ENCODE measurements at regions not wholly inside any gene's neighbourhood (a gene's known extent, or its start where the extent isn't known, plus 50 kb on each side); places are given as distances from the start of the nearest gene placed in this dataset.

GRCh38 chr5:135234242-135234641 is 164.8 kb downstream of the MACROH2A1 start:
- no peak for DNase-seq

GRCh38 chr5:135233477-135233876 is 165.6 kb downstream of the MACROH2A1 start:
- DNase-seq: no peak

GRCh38 chr5:135232958-135233357 is 166.1 kb downstream of the MACROH2A1 start:
- DNase-seq: no peak

DNA sequence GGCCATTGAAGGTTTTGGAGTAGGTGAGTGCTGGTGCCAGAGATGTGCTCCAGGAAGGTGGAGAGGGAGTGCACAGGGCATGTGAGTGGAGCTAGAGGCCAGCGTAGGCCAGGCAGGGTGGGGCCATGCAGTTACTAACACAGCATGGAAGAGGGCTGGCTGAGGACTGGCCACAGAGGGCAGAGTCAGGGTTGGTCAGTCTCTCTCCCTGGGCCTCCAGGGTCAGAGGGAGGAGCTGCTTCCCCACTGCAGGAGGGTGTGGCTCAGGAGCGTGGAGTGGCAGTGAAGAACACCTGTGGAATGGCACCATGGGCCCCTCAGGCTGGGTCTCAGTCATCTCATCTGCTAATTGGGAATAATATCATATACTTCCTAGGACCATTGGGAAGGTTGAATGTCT is 167.7 kb downstream of the MACROH2A1 start:
- DNase-seq: no peak

DNA sequence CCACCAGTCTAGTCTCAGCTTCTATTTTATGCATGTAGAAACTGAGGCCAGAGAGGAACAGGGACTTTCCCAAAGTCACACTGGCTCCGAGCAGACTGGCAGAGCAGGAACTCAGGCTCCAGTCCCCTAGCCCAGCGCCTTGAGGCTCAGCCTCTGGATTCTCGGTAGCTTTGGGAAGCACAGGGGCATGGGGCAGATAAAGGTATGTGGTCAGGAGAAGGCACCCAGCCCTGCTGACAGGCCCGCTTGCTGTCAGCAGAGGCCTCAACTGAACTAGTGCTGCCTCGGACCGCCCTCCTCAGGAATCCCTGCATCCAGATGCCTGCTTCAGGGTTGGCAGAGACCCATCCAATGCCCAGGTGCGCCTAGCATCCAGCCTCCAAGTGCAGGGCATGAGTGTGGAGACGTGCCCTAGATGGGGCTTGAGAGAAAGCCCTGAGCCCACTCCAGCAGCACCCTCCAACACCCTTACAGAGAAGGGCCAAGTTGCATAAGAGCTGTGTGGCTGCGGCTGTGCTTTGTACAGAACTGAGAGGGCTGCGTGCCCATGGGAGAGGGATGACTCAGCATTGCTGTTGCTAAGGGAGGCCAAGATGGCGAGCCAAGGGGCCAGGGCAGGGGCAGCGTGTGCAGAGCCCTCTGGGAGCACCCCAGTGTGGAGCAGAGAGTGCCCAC is 168.6 kb downstream of the MACROH2A1 start:
- no peak for DNase-seq

DNA sequence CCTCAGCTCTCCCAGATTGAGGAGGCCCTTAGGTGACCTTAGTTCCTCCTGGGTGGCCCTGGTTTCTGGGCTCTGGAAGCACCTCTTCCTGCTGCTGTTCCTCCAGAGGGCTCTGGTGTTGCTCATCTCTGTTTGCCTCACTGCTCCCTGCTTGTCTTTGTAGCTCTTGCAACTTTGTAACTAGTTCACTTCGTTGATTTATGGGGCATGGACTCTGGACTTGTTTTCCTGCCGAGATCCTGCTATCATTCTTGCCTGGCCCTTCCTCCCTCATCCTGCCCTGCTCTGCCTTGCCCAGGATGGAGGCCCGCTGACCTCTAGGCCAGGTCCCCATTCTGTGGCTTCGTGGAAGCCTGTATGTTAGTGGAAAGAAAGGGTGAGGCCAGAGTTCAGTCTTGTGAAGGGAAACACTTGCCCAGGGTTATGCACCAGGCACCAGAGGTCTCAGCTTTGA is 169.3 kb downstream of the MACROH2A1 start:
- DNase-seq: no peak

GRCh38 chr5:135229122-135229521 is 169.9 kb downstream of the MACROH2A1 start:
- DNase-seq: no peak

- no peak for DNase-seq
Observed at GRCh38 chr5:135228222-135228621, 170.8 kb downstream of the MACROH2A1 start.

- DNase-seq: no peak
Observed at GRCh38 chr5:135227064-135228022, 171.7 kb downstream of the MACROH2A1 start.

DNA sequence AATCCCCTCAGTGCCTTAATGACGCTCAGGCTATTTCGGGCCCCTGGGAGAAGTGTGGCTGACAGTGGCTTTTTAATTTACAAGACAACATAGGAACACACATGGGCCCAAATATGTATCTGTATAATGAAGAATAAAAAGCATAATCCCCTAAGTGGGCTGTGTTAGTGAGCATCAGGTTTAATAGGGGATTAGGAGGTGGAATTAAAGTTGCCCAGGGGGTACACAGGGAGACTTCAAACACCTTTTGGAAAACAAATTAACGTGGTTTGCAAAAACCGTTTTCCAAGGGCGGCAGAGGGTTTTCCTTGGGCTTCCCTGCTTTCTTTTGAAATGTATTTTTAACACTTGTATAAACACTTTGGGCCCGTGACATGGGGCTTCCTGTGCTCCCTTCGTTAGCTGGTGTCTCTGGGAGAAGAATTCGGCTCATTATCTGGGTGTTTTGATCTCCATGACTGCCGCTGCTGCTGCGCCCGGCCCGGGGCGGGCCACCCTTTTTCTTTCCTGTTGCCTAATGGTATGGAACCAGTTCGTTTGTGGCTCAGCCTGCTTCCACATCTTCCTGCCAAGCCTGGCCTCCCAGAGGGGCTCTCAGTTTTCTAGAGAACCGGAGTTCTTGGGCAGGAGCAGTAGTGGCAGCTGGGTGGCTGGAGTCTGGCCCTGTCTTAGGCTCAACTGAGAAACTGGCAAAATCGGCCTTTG is 173.0 kb downstream of the MACROH2A1 start:
- no peak for DNase-seq

- DNase-seq: no peak
Observed at GRCh38 chr5:135223891-135224625, 175.0 kb downstream of the MACROH2A1 start.

DNA sequence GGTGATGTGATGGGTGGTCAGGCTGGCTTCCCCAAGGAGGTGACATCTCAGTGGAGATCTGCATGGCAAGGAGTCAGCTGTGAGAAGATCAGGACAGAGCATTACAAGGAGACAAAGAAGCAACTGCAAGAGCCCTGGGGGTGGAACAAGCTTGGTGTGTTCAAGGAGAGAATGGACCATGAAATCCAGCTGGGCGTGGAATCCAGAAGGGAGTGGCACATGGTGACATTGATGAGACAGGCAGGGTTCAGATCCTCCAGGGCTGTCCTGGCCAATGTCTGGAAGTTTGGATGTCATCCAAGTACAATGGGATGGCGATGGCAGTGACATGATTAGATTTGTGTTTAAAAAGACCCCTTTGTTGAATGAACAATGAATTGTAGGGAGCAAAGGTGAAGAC is 175.6 kb downstream of the MACROH2A1 start:
- no peak for DNase-seq

DNA sequence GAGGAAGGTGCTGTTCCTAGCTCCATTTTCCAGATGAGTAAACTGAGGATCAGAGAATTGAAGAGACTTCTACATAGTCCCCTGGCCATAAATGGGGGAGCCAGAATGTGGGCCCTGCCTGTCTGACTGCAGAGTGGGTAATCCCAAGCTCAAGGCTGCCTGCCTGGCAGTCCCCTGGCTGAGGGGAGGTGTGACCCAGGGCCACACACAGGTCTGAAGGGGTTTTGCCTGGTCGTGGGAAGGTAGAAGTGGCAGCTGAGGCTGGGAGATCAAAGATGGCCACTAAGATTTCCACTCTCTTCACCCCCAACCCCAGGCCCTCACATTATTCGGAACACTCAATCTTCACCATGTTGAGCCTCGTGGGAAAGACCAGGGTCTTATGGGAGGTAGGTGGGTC is 176.3 kb downstream of the MACROH2A1 start:
- no peak for DNase-seq

DNA sequence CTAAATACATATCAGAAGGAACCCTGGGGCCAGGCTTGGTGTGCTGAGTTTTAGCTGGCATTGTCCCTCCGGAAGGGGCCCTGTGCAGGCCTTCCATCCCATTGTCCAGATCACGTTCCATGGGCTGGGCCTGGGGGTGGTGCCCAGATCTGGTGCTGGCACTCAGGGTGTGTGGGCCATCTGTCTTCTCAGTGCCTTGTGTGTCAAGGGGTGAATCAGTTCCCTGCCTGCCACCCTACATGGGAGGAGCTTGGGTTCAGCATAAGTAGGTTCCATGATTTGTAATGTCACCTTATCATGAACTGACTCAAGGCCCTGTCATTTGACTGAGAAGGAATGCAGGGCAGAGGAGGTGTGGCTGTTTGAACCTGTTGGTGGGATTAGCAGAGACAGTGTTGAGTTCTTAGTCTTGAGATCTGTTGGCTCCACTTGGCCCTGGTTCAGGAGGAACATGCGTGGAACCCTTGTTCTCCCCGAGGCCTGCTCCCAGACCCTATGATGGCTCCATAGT is 176.8 kb downstream of the MACROH2A1 start:
- no peak for DNase-seq

DNA sequence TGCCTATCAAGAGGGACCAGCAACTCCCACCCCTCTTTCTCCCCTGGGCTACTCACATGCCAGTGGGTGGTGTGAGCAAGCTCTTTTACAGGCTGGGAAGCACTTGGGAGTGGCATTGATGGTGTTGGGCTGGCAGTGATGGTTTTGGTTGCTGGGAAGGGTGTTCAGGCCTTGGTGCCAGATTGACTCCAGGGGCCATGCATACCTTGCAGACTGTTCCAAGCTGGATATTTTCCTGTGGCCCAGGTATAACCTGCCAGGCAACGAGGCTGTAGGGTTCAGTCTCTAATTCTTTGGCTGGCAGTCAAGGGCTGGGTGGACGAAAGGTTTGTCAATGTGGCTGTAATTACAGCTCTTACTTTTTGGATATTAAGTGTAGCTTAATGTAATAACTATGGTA is 177.3 kb downstream of the MACROH2A1 start:
- DNase-seq: no peak

DNA sequence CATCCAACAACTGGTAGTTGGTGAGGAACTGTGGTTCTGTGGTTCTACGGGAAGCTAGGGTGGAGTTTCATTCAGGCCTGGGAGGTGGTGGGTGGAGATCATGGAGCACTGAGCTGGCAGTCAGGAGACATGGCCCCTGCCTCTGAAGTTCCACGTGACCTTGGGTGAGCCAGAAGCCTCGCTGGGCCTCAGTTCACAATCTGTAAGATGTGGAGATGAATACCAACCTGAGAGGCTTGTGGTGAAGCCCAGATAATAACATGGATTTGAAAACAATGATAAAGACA is 177.9 kb downstream of the MACROH2A1 start:
- DNase-seq: no peak

DNA sequence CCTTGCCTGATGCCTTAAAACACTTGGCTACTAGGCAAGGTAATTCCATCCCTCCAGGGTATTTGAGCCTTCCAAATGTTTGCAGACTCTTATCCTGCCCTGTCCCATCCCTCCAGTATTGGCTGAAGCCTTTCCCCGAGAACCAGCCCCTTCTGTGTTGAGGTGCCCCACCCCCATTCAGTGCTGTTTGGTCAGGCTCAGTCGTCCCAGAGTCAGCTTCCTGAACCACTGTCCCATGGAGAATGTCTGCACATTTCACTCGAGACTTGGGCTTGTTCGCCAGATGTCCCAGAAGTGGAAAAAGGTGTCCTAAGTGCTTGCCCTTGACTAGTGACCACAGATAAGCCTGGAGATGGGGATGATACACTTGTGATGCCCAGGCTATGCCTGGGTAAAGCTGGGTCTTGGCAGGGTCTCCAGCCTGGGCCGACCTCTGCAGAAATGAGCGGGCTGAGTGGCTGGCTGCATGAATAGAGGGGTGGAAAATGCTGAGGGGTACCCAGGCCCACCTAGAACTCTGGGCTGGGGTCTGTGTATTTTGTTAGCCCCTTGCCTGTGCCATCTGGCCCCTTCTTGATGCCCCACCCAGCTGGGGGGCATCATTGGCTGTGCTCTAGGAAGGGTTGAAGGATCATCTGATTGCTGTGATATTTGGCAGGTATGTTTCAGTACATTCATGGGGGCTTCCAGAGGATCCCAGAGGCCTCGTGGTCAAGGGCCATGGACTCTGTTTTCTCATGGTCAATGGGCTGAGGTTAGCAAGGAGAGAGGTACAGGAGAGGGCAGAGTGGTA is 178.4 kb downstream of the MACROH2A1 start:
- DNase-seq: no peak

GRCh38 chr5:135219868-135220267 is 179.2 kb downstream of the MACROH2A1 start:
- DNase-seq: no peak

DNA sequence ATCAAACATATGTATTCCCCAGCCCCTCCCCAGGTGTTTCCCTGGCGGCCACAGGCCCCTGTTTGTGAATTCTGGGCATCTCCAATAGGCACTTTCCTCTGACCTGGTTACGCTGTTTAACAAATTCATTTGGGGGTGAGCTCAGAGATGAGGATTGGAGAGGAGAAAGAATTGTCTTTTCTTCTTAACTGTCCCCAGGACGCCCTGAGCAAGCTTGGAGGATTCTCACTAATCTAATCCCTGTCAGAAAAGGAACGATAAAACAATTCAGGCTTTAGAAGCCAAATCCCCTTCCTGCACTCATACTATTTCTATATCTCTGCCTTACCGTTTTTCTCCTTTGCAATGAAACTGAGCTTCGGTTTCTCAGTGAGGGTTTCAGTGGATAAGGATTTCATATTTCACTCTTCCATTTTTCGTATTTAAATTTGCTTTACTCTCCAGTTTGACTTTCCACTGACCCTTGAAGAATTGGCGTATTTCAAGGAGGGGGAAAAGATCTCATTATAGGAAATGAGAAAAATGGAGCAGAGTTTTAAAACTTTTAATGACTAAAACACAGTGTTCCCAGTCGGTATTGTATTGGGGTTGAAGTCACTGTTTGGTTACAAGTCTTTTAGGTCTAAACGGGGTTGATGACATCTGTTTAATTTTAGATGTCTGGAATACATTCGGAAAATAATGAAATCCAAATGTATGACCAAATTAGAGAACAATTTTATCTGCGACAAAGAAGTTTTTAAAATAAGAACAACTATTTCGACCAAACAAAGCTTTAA is 180.1 kb downstream of the MACROH2A1 start:
- no peak for DNase-seq

DNA sequence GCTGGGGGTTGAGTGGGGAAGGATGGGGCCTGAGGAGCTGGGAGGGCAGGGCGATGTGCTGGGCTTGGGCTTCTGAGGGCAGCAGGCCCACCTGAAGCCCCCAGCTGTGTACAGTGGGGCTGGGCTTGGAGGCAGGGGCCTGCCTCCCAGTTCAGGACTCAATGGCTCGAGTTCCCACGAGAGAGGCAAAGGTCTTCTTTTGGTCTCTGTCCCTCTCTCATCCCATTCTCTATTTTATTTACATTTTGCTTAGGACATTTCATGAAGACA is 180.6 kb downstream of the MACROH2A1 start:
- no peak for DNase-seq

All from NCI-H2081 treated with DMSO at 0.1 percent for 48 hours (cell line).